HG03196 (cell line): ENCODE measurements at regions not wholly inside any gene's neighbourhood (a gene's known extent, or its start where the extent isn't known, plus 50 kb on each side); places are given as distances from the start of the nearest gene placed in this dataset.
"Not testable (repeated sequence)": the region's sequence is repeated elsewhere in the genome, so short reads cannot be mapped to it uniquely, and the experiment has no call there.

Source experiments
- ATAC-seq: cut with Tn5 transposase; IDR thresholded peaks from one replicate; pipeline ENCODE4 v1.9.1; 2021; ENCODE audit not compliant: unreplicated experiment

- ATAC-seq = no peak
Observed at GRCh38 chr4:59689149-59689548, 1511.0 kb upstream of the ADGRL3 start.

- ATAC-seq = no peak
Observed at GRCh38 chr4:59695355-59696053, 1504.6 kb upstream of the ADGRL3 start.

- ATAC-seq = no peak
Observed at GRCh38 chr4:59698041-59698440, 1502.1 kb upstream of the ADGRL3 start.

- no peak for ATAC-seq
Observed at GRCh38 chr4:59700651-59701050, 1499.5 kb upstream of the ADGRL3 start.

GRCh38 chr4:59704616-59705015 is 1495.5 kb upstream of the ADGRL3 start:
- ATAC-seq = no peak

- ATAC-seq = no peak
Observed at GRCh38 chr4:59712470-59712869, 1487.7 kb upstream of the ADGRL3 start.

GRCh38 chr4:59724286-59724685 is 1475.8 kb upstream of the ADGRL3 start:
- ATAC-seq = not testable (repeated sequence)

- no peak for ATAC-seq
Observed at GRCh38 chr4:59727745-59728144, 1472.4 kb upstream of the ADGRL3 start.

GRCh38 chr4:59728496-59728895 is 1471.6 kb upstream of the ADGRL3 start:
- no peak for ATAC-seq

- ATAC-seq = no peak
Observed at GRCh38 chr4:59729321-59729720, 1470.8 kb upstream of the ADGRL3 start.

GRCh38 chr4:59748433-59748832 is 1451.7 kb upstream of the ADGRL3 start:
- ATAC-seq = no peak

- no peak for ATAC-seq
Observed at GRCh38 chr4:59759082-59759825, 1440.9 kb upstream of the ADGRL3 start.

GRCh38 chr4:59762344-59762743 is 1437.8 kb upstream of the ADGRL3 start:
- no peak for ATAC-seq

GRCh38 chr4:59770601-59771264 is 1429.4 kb upstream of the ADGRL3 start:
- ATAC-seq = no peak

- ATAC-seq = no peak
Observed at GRCh38 chr4:59772641-59773139, 1427.4 kb upstream of the ADGRL3 start.

GRCh38 chr4:59780271-59780670 is 1419.9 kb upstream of the ADGRL3 start:
- ATAC-seq = not testable (repeated sequence)

GRCh38 chr4:59805176-59805575 is 1395.0 kb upstream of the ADGRL3 start:
- no peak for ATAC-seq

GRCh38 chr4:59814402-59815010 is 1385.6 kb upstream of the ADGRL3 start:
- ATAC-seq = no peak

- ATAC-seq = peak; percentile 89
Observed at GRCh38 chr4:59818656-59819055, 1381.5 kb upstream of the ADGRL3 start.

GRCh38 chr4:59823311-59823710 is 1376.8 kb upstream of the ADGRL3 start:
- ATAC-seq = no peak

- ATAC-seq = no peak
Observed at GRCh38 chr4:59825104-59825503, 1375.0 kb upstream of the ADGRL3 start.
